Tibial nerve (tissue), 3 donors: ENCODE measurements at regions not wholly inside any gene's neighbourhood (a gene's known extent, or its start where the extent isn't known, plus 50 kb on each side); places are given as distances from the start of the nearest gene placed in this dataset.

ENCODE experiments used
- POLR2A ChIP-seq, 2 donors: fragments of 450-650 bp; IDR thresholded peaks; one replicate each; pipeline ENCODE4 v1.6.1; 2017; ENCODE audit warnings: antibody characterized with exemption in 2 of 2, mild to moderate bottlenecking in 2 of 2, moderate library complexity in 2 of 2
- TF ChIP-seq, protein P1 (sequence below), 5 experiments: fragments of 200-600 bp in 3 of 5; fragments of 450-650 bp in 2 of 5; sonication (generic) in 3 of 5; IDR thresholded peaks; one replicate each; pipeline ENCODE4 v1.5.1; 2016 to 2019; ENCODE audit warnings: antibody characterized with exemption in 5 of 5, mild to moderate bottlenecking in 3 of 5, moderate library complexity in 2 of 5

DNA sequence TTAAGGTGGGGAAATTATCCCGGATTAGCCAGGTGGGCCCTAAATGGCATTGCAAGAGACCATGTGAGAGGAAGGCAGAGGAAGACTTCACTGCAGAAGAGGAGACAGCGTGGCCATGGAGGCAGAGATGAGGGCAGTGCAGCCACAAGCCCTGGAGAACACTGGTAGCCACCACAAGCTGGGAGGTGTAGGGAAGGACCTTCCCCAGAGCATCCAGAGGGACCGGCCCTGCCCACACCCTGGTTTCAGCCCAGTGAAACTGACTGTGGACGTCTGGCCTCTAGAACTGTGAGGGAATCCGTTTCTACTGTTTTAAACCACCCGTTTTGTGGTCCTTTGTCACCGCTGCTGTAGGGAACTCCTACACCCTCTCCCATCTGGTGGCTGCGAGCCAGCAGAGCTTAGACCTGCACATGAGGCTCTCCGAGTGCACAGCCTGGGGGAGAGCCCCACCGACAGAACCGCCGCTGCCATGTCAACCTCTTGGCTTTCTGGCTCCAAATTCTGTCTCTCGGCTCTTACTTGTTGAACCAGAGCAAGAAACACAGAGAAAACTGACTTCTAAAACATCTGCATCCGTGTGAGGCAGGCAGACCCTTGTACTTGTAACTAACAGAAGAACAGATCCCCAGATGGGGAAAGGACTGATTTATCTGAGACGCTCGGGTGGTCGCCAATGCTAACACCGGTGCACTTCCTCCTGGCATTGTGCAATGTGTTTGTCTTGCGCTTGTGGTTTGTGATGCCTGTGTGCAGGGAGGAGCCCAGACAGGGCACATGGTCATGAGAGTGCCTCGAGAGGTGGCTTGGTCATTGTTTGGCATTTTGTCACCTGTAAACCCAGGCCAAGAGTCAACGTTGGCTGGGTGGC lies 90.8 kb upstream of the TMPRSS2 start:
- TF ChIP-seq, protein P1, sequence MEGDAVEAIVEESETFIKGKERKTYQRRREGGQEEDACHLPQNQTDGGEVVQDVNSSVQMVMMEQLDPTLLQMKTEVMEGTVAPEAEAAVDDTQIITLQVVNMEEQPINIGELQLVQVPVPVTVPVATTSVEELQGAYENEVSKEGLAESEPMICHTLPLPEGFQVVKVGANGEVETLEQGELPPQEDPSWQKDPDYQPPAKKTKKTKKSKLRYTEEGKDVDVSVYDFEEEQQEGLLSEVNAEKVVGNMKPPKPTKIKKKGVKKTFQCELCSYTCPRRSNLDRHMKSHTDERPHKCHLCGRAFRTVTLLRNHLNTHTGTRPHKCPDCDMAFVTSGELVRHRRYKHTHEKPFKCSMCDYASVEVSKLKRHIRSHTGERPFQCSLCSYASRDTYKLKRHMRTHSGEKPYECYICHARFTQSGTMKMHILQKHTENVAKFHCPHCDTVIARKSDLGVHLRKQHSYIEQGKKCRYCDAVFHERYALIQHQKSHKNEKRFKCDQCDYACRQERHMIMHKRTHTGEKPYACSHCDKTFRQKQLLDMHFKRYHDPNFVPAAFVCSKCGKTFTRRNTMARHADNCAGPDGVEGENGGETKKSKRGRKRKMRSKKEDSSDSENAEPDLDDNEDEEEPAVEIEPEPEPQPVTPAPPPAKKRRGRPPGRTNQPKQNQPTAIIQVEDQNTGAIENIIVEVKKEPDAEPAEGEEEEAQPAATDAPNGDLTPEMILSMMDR (IDR thresholded peaks at IDR 0.05) = no peak
- TF ChIP-seq POLR2A (IDR thresholded peaks at IDR 0.05) = no peak
